Uterus (tissue), 2 donors: ENCODE measurements at regions not wholly inside any gene's neighbourhood (a gene's known extent, or its start where the extent isn't known, plus 50 kb on each side); places are given as distances from the start of the nearest gene placed in this dataset.

ENCODE experiments used
- CTCF ChIP-seq, 4 experiments: fragments of 200-600 bp in 2 of 4; fragments of 450-650 bp in 2 of 4; sonication (generic) in 2 of 4; IDR thresholded peaks; one replicate each; pipeline ENCODE4 v1.5.1; 2016 to 2019; ENCODE audit warnings: antibody characterized with exemption in 4 of 4, mild to moderate bottlenecking in 2 of 4, moderate library complexity in 1 of 4
- POLR2A ChIP-seq, 2 donors: fragments of 450-650 bp; IDR thresholded peaks; one replicate each; pipeline ENCODE4 v1.6.1; 2016; ENCODE audit warnings: antibody characterized with exemption in 2 of 2, mild to moderate bottlenecking in 1 of 2, moderate library complexity in 1 of 2

- TF ChIP-seq CTCF (IDR thresholded peaks at IDR 0.05), result no peak
- TF ChIP-seq POLR2A (IDR thresholded peaks at IDR 0.05), result no peak
These were observed 1178.9 kb downstream of the FLRT2 start for GRCh38 chr14:86708846-86709339.
